NCI-H2081 treated with DMSO at 0.1 percent for 48 hours (cell line): ENCODE measurements at regions not wholly inside any gene's neighbourhood (a gene's known extent, or its start where the extent isn't known, plus 50 kb on each side); places are given as distances from the start of the nearest gene placed in this dataset.

Experiments used
- DNase-seq: peaks from one replicate; lab custom pipeline; 2025; lab: John Stamatoyannopoulos, UW

GRCh38 chr1:87510540-87510939 is 181.9 kb downstream of the LMO4 start:
- no peak for DNase-seq

- DNase-seq, result no peak
Observed at GRCh38 chr1:87511449-87511848, 182.8 kb downstream of the LMO4 start.

GRCh38 chr1:87512431-87512830 is 183.8 kb downstream of the LMO4 start:
- DNase-seq, result no peak

GRCh38 chr1:87513255-87513654 is 184.6 kb downstream of the LMO4 start:
- DNase-seq, result no peak

GRCh38 chr1:87513966-87514660 is 185.4 kb downstream of the LMO4 start:
- no peak for DNase-seq

- no peak for DNase-seq
Observed at GRCh38 chr1:87515781-87516180, 187.1 kb downstream of the LMO4 start.

- no peak for DNase-seq
Observed at GRCh38 chr1:87518794-87519193, 190.1 kb downstream of the LMO4 start.

- no peak for DNase-seq
Observed at GRCh38 chr1:87521452-87521851, 192.8 kb downstream of the LMO4 start.

- no peak for DNase-seq
Observed at GRCh38 chr1:87523466-87523865, 194.8 kb downstream of the LMO4 start.

- no peak for DNase-seq
Observed at GRCh38 chr1:87524021-87524754, 195.5 kb downstream of the LMO4 start.

- no peak for DNase-seq
Observed at GRCh38 chr1:87528754-87529517, 200.3 kb downstream of the LMO4 start.

- DNase-seq, result no peak
Observed at GRCh38 chr1:87530042-87530807, 201.5 kb downstream of the LMO4 start.

GRCh38 chr1:87535551-87535950 is 206.9 kb downstream of the LMO4 start:
- DNase-seq, result no peak

- no peak for DNase-seq
Observed at GRCh38 chr1:87539147-87539546, 210.5 kb downstream of the LMO4 start.

GRCh38 chr1:87542697-87543096 is 214.0 kb downstream of the LMO4 start:
- DNase-seq, result no peak

GRCh38 chr1:87549738-87550137 is 221.1 kb downstream of the LMO4 start:
- DNase-seq, result no peak

GRCh38 chr1:87553511-87553910 is 224.8 kb downstream of the LMO4 start:
- DNase-seq, result no peak

GRCh38 chr1:87555366-87555765 is 226.7 kb downstream of the LMO4 start:
- DNase-seq, result no peak

- DNase-seq, result no peak
Observed at GRCh38 chr1:87556326-87556725, 227.6 kb downstream of the LMO4 start.

- no peak for DNase-seq
Observed at GRCh38 chr1:87558921-87559320, 230.2 kb downstream of the LMO4 start.

- no peak for DNase-seq
Observed at GRCh38 chr1:87560137-87560536, 231.5 kb downstream of the LMO4 start.
